Medulla oblongata (tissue), 1 donor: ENCODE measurements at regions not wholly inside any gene's neighbourhood (a gene's known extent, or its start where the extent isn't known, plus 50 kb on each side); places are given as distances from the start of the nearest gene placed in this dataset.
A peak's percentile ranks its signal among the peaks of the same experiment; 100 is the strongest.
"Not testable (repeated sequence)": the region's sequence is repeated elsewhere in the genome, so short reads cannot be mapped to it uniquely, and the experiment has no call there.

Experiments
- DNase-seq: peaks from one replicate; pipeline ENCODE4 v3.0.0-alpha.2; 2015; ENCODE audit errors: extremely low spot score

DNA sequence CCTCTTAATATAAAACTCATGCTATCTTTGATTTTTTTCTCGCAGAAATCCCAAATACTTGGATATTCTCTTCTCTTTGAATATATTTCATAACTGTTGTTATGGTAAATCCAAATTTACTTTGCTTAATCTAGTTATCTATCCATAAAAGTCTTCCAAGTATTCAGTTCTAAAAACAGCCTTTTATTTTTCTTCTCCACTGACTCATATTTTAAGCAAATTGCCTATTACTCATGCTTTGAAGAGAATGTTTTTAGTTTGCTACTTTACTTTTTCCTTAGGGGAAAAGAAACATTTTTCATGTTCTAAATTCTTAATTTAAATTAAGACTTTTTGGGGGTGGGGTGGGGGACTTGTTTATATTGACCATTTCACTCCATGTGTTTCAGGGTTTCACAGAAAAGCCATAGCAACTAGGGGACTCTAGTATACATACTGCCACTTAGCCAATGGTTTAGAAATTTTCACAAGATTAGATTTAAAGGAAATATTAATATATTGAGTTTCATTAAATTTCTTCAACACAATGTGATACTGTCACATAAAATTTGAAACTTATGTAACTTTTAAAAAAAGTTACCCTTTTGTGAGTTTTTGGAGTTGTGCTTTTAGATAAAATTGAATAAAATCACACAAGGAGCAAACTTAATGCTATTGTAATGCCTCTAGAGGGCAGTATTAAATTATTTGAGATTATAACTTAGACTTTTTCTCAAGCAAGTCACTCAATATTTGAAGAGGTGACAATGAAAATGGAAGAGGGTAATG is 545.8 kb upstream of the ARRDC3 start:
- DNase-seq: peak; percentile 8

DNA sequence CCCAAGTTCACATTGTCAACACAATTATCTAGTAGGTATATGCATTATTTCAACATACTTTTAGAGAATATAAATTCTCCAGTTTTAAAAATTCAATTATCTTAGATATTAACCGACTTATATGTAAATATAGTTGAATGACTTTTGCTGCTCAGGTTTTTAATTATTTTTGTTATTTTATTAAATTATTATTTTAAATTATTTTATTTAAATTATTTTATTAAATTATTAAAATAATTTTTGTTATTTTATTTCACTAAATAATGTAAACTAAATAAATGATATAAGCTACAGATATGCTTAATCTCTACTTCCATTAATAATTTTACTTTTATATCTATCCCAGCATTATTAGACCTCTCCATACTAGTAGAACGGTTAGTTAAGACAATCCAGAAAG is 544.3 kb upstream of the ARRDC3 start:
- no peak for DNase-seq

DNA sequence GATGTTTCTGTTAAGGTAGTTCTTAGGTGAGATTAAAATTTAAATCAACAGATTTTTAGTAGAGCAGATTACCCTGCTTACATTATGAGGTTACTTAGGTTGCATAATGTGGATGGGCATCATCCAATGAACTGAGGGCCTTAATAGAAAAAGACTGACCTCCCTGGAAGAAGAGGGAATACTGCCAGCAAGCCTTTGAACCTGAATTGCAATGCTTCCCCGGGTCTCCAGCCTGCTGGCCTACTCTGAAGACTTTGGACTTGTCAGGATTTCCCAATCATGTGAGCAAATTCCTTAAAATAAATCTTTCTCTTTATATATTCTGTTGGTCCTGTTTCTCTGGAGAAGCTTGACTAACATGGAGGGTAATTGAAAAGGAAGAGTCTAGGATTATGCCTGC is 542.1 kb upstream of the ARRDC3 start:
- peak; percentile 3 for DNase-seq

DNA sequence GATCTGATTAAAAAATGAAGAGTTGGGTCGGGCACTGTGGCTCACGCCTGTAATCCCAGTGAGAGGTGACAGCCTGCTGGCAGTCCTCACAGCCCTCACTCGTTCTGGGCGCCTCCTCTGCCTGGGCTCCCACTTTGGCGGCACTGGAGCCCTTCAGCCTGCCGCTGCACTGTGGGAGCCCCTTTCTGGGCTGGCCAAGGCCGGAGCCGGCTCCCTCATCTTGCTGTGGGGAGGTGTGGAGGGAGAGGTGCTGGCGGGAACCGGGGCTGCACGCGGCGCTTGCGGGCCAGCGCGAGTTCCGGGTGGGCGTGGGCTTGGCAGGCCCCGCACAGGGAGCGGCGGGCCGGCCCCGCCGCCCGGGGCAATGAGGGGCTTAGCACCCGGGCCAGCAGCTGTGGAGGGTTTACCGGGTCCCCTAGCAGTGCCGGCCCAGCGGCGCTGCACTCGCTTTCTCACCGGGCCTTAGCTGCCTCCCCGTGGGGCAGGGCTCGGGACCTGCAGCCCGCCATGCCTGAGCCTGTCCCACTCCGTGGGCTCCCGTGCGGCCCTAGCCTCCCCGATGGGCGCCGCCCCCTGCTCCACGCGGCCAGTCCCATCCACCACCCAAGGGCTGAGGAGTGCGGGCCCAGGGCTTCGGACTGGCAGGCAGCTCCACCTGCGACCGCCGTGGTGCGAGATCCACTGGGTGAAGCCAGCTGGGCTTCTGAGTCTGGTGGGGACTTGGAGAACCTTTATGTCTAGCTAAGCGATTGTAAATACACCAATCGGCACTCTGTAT is 534.1 kb upstream of the ARRDC3 start:
- not testable (repeated sequence) for DNase-seq

DNA sequence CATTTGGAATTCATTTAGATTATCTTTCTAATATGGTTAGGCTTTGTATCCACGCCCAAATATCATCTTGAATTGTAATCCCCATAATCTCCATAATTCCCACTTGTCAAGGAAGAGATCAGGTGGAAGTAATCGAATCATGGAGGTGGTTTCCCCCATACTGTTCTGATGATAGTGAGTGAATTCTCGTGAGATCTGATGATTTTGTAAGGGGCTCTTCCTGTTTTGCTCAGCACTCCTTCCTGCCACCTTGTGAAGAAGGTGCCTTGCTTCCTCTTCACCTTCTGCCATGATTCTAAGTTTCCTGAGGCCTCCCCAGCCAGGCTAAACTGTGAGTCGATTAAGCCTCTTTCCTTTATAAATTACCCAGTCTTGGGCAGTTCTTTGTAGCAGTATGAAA is 527.5 kb upstream of the ARRDC3 start:
- DNase-seq: no peak

DNA sequence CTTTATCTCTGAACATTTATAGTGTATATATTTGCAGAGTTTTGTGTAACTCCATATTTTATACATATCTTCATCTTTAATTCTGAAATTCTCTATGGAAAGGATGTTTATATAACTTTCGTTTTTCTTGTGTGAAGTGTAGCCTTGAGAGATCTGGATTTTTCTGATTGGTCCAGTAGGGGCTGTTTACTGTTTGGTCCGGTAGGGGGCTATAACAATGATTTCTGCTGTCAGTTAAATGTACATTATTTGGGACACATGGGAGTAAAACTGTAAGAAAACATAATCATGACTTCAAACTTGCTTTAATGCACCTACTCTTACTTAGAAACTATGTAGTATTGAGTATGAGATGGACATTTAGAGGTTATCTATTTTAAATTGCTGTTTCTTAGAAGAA is 527.1 kb upstream of the ARRDC3 start:
- DNase-seq: no peak

DNA sequence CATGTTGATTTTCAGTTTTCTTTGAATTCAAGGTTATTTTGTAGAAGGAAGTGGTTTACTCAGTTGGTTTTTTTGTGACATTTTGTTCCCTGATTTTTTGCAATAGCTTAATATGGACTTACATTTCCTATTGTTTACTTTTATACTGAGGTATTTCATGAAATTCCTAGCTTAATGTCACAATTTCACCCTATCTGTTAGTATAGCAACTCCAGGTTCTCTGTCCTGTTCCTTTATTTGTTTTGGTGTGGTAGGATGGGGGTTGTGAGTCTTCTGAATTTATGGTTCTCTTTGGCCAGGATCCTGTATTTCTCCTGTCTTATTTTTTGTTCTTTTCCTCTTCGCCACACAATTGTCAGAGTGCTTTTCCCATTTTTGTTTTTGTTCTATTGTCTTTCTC is 523.4 kb upstream of the ARRDC3 start:
- DNase-seq: no peak

DNA sequence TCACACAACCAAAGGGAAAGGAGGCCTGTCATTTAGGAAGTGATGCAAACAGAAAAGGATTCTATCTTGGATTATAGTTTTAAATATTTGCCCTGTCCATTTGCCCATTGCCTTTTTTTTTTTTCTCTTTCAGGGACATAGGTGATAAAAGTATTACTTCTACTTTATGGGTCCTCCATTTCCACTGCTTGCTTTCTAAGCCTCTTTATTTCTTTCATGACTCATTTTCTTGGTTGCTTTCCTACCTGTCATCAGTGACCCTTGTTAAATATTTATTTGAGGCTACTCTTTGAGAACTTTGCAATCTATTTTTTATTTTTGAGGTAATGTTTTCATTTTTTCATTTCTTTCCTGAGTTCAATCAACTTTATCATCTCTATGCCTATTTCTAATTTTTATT is 522.9 kb upstream of the ARRDC3 start:
- no peak for DNase-seq

DNA sequence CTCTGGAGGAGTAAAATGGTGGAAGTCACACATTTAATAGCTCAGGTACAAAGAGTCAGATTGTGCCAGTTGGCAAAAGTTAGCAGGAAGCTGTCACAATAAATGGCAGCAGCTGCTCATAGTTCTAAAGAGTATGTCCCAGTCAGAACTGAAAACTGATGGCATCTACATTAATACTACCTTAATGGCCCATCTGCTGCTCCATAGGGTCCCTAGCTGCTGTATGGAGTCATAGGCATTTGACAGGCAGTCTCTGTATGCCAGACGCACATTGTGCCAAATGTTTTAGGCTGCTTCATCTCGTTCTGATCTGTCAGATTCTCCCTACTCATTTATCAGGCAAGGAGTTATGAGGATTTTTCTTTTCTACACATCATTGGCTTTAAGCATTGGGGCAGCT is 515.8 kb upstream of the ARRDC3 start:
- no peak for DNase-seq

DNA sequence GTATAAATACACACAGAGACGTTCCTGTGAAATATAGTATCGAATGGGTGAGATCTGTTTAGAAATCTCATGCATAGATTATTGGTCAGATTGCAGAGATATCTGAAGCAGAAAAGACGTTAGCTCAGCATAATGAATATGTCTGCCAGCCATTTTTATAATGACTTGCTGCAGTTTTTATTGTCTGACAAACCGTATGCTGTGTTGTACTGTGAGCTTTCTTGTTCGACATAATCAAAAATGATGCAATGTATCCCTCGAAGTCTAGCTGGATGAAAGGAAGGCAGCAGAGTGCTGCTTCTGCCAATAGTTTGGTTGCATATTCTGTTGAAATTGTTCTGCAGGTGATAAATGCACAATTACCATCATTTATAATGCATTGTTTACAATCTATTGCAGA is 514.9 kb upstream of the ARRDC3 start:
- no peak for DNase-seq

DNA sequence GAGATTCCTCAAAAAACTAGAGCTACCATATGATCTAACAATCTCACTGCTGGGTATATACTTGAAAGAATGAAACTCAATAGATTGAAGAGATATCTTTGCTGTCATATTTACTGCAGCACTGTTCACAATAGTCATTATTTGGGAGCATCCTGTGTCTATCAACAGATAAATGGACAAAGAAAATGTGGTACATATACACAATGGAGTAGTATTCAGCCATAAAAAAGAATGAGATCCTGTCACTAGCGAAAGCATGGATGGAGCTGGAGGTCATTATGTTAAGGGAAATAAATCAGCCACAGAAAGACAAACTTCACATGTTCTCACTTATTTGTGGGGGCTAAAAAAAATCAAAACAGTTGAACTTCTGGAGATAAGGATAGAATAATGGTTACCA is 505.7 kb upstream of the ARRDC3 start:
- DNase-seq: no peak

DNA sequence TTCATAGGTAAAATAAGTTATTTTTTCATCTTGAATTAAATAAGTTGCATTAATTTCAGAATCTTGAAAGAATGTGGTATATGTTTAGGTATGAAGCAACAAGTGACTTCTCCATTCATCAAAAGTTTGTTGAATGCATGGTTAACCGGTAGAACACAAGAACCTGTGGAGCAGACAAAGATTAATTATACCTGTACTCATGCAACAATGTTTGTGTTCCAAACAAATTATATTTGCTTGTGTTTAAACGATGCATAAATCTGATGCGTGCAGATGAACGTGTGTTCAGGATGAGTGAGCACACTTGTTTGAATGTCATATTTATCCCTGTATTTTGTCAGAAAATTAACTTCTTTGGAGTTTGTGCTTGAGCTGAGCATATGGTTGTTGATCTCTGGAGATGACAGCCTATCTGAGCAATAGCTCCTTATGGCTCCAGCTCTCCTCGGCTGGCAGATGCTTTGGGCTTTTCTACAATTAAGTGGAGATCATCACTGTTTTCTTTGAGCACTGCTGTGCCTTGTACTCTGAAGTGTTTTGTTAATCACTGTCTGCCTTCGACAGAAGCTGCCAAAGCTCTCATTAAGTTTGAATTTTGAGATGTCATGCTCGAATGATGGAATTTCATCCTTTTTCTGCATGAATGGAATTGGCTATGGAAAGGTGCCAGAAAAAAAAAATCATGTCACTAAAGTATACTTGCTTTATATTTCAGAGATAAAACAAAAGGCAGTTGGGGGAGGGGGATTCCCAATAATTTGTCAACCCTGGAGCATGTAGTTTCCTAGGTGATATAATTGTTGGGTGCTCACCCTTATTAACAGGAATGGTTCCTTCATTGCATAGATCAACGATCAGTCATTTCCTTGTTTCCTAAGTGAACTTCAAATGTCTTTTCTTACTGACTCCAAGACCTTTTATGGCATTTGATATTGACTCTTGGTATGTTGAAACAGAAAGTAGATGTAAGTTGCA is 502.5 kb upstream of the ARRDC3 start:
- DNase-seq: no peak

DNA sequence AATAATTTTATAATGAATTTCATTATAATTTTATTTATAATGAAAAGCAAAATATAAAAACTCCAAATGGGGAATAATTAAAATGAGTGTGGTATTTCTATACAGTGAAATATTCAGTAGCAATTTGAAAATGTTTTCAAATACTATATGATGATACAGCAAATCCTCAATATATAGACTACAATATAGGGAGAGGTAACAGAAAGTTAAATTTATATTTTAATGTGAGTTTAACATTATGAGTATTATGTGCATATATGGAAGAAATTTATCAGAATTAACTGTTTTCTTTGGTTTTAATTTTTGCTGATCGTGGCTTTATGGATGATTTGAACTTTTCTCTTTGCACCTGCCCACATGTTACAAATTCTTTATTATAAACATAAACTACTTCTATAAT is 500.9 kb upstream of the ARRDC3 start:
- DNase-seq: no peak

DNA sequence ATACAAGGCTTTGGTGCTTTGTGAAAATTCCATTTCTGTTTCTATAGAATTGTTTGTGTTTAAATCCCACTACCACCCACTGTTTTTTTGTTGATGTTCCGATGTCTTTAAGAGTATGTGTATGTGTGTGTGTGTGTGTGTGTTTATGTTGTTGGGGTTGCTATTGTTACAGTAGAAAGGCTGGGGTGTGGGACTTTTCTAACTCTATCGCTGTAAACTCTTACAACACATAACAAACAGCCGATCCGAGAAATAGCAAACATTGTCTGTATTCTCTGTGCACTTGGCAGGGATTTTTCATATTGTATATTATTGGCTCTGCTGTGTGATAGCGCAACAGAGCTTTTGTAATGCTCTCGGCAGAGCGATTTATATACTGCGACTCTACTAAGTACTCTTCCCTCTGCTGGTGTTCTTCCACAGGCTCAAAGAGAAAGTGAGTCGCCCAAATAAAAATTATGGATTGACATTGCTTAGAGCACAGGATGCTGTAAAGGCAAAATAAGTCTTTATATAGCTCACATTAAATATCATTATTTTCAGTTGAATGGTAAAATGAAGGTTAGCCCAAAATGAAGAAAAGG is 492.2 kb upstream of the ARRDC3 start:
- no peak for DNase-seq

DNA sequence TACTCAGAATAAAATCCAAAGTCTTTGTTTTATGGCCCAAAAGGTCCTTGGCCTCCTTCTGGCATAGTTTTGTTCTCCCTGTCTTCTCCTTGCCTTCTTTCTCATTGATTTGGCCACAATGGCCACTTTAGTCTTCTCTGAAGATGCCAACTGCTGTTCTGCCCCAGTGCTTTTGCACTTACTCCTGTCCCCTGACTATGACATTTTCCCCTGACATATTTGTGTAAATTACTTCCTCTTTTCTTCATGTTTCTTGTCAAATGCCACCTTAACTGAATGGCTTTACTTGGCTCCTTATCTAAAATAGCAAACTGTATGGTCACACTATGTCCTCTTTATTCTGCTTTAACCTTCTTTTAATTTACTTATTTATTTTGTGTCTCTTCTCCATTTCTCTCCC is 484.7 kb upstream of the ARRDC3 start:
- DNase-seq: no peak

DNA sequence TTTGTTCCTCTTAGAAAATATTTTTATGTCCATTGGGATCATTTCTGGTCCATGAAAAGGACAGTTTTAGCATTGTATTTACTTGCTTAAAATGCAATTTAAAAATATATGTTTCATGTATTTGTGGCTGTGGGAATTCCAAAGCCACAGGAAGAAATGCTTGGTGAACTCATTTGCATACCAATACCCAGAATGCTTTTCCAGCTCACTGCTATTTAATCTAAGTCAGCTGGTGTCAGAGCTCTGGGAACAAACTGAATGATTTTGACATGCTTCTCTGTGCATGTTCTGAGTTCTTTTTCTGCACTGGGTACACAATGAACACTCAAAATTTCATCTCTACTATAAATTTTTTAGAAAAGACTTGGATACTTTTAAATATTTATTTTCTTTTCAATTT is 482.8 kb upstream of the ARRDC3 start:
- DNase-seq: peak; percentile 3

DNA sequence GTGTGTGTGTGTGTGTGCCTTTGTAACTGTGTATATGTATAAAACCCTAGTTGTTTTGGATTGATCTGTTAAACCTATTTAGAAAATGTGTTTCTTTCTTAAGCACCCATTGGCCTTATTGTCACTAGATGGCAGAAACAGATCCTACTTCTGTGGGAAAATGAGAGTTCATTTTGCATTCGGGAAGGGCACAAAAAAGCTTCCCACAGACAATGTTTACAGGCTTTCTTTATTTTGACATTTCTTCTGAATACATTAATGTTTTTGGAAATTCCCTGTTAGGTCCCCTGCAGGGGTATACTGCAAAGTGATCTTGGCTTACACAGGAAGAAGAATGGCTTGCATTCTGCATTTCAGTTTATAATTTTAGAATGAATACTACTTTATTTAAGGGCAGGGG is 481.8 kb upstream of the ARRDC3 start:
- DNase-seq: peak; percentile 8

DNA sequence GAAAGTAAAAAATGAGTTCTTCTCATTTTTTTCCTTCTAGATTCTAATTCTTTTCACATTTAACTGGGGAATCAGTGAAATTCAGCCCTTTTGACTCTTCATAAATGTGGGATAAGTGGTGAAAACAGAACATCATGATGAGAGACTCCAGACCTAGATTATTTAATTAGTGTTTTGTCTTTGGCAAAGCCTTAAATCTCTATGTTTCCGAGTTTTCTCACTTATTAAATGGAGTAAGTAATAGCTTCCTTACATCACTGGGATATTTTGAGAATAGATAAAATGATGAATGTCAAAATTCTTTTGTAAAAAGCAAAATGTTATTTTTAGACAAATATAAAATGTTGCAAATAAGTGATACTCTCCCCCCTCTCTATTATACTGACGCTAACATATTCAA is 468.6 kb upstream of the ARRDC3 start:
- no peak for DNase-seq

DNA sequence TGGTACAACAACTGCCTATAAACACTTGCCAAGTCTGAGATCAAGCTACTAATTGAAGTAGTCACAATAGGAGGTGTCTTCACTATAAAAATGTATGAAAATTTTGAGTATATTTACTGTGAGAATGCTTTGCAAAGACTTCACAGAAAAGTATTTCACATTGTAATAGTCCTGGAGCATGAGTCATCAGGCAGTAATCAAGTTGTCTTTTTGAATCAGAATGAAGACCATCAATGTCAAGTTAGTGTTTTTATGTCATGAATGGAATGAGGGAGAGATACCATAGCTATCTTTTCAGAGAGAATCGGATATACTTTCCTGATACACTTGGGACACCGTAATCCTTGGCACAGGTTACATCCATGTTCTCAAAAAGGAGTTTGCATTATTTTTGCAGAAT is 466.9 kb upstream of the ARRDC3 start:
- DNase-seq: no peak

DNA sequence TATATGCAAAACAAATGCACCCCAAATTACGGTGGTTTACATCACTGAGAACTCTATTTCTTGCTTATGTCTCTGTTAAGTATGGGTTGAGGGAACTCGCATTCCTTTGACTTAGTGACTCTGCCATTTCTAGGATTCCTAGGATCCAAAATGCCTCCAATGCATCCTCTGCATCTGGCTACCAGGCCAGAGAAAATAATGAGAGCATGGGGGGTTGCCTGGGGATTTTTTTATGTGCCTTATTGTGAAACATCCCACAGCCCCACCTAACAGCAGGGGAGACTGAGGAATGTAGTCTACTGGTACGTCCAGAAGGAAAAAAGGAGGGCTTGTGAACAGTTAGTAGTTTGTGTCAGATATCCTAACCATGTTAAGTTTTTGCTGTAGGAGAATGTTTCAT is 466.0 kb upstream of the ARRDC3 start:
- DNase-seq: no peak

DNA sequence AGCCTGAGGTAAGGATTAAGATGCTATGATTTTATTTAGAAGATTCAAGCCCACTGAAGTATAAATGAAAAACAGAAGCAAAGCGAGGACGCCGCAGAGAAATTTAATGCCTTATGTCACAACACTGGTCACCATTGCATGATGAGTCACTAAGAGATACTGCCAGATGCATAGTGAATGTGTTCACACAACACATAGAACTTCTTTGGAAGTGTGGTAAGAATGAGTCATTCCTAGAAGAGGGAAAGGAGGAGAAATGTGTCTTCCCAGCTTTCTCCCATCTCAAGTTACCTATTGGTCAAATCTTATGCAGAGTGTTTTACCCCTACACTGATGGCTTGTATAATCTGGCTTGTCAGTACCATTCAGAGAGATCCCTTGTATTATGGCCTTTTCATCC is 465.3 kb upstream of the ARRDC3 start:
- no peak for DNase-seq

DNA sequence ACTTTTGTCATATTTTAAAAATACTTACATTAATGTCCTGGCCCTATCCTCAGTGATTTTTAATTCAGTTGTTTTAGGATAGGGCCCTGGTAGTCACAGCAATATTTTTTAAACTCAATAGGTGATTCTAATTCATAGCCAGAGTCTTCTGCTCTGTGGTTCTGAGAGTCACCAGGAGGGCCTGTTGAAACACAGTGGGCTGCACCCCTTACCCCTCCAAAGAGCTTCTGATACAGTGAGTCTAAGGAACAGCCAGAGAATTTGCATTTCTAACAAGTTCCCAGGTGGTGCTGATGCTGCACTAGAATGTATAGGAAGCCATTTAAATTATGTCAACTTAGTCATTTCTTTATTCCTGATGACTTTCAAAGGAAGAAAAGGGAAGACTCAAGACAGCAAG is 458.3 kb upstream of the ARRDC3 start:
- DNase-seq: no peak
